CD4-positive, alpha-beta T cell treated with Interleukin-2 at 100 ng/mL for 4 hours (primary cell): ENCODE measurements at regions not wholly inside any gene's neighbourhood (a gene's known extent, or its start where the extent isn't known, plus 50 kb on each side); places are given as distances from the start of the nearest gene placed in this dataset.

Experiments
- DNase-seq: peaks from one replicate; pipeline ENCODE4 v3.0.0-alpha.2; 2020; ENCODE audit warnings: low spot score

DNA sequence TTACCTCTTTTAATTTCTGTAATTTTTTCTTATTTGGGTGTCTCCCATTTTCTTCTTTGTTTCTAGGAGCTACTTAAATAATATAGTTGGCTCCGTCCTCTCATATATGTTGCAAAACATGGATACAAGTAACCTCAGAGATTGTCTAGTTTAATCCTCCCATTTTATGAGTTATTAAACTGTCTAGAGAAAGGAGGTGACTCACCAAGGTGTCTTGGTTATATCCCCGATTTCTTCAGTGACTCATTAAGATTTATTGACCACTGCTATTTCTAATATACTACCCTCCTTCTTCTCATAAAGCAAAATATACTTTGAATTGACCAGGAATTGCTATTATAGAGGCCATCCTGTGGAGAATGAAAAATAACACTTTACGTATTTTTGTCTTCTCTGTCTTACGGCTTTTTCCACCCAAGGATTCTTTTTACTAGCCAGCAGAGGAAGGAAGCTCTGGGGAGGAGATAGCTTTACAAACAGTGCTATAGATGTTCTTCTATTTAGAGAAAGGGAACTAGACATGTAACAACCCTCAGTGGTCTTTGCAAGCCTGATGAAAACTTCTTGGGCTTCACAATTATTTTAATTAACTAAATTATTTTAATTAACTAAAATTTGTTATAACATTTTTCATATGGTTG lies 300.4 kb upstream of the TNP1 start:
- no peak for DNase-seq

DNA sequence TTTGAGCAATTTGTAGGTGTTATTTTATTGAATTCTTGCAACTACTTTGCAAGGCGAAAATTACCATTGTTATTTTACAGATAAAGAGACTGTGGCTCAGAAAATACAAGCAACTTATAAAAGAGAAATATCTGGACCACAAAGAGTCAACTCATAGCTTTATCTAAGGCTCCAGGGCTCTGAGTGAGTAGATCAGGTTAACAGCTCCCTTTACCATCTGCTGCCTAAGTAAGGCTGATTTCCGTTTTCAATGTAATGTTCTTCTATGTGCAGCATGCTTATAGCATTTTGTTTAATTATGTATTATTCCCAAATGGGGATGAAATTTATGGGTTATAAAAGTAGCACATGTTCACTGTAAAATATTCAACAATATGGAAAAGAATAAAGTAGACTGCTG lies 299.1 kb upstream of the TNP1 start:
- no peak for DNase-seq

DNA sequence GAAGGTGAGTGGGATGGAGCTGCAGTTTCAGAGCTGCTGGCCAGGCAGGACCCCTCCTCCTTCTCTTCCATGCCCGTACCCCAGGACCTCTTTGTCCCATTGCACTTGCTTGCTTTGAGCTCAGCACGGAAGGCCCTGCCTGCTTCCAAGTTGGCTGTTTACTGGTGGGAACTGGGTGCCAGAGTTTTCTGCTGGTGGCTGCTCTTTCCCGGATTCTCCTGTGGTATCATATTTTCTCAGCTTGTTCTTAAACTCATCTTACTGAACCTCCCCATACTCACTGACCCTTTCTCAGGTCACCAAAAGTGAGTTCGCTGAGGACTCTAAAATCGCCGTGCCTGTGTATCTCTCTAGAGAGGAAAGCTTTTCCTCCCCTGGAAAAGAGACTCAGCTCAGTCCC lies 297.7 kb upstream of the TNP1 start:
- no peak for DNase-seq

DNA sequence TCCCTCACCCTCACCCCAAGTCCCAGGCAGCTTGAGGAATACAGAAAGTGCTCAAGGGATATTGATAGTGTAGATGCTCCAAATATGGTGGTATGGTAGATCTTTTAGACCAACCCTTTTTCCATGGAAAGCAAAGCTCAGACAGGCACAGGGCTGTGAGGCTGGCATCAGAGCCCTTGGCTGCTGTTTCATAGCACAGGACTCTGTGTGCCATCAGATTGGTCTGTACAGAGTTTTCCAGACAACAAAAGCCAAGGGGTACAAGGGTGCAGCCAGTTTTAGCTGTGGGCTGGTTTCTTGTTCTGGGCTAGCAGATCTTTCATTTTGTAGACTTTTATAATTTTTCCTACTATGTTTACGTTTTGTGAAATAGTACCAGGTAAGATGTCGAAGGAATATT lies 296.9 kb upstream of the TNP1 start:
- DNase-seq, result no peak

DNA sequence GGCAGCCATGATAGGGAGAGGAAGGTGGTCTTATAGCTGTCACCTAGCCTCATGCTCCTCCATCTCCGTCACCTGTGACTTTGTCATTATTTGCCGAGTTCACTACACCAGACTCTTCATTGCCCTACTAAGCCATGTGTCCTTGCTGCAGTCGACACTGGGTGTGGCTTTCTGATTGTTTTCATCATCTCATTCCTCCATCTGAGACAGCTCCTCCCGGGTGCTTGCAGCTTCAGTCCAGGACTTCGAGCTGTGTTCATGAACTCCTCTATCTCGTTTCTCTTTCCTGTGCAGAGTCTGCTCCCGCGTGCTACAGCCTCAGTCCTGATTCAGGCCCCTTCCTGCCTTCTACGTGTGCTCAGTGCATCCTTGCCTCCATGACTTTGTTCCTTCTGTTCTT lies 295.1 kb upstream of the TNP1 start:
- DNase-seq, result no peak

DNA sequence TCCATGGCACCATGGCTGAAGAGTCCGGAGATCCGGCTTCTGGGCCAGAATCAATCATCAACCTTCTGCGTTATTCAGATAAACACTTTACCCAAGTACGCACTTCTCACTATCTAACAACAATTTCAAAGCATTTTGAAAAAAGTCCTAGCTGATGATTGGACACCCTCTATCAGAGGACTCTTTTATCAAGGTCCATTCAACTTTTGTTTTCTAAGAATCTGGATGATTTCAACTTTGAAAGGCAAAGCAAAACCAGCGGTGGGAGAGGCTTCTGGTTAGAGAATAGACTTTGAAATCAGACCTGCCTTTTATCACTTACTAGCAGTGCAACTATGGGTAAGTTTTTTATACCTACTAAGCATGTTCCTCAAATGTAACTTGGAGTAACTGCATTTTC lies 293.6 kb upstream of the TNP1 start:
- DNase-seq, result no peak

DNA sequence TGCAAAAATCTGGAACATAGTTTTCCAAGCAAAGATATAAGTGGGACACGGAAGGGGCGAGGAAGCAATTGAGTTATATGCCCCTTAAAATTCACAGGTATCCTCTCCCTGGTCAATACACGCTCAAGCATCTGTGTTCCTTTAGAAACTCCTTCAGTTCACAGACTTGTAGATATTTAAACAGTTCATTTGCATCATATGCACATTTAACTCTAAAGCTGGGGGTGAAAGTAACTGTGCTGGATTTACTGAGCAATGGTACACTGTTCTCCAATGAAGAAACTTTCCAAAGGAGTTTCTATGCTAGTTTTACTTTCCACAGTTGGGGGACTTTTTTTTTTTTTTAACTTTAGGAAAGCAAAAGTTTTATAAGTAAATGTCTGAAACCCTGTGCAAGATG lies 293.0 kb upstream of the TNP1 start:
- DNase-seq, result no peak

DNA sequence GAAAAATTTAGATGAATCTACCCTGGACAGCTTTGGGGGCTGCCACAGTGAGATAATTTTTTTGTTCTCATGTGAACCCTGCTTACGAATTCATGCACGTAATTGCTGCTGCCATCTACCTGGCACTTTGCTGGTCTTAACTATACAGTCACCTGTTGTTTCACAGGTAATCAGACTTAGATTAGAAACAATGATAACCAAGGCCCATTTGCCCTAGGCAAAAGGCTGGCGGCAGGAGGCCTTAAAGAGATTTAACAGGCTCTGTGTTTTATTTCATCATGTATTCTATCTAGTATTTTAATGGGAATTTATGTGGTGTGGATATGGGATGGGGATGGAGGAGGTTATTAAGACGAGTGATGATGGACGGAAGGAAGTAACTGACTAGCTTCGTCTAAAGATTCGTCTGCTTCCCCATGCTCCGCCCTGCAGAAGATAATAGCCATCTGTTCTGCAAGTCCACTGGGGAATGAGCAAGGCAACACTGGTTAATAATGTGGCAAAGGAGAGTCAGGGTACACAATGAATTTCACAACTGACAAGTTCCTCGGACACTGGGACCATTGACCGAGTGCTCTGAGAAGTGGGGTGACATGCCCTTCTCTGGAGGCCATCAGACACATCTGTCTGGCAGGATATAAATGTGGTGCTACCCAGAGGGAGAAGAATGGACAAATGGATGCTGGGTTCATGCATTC lies 291.8 kb upstream of the TNP1 start:
- DNase-seq, result no peak

DNA sequence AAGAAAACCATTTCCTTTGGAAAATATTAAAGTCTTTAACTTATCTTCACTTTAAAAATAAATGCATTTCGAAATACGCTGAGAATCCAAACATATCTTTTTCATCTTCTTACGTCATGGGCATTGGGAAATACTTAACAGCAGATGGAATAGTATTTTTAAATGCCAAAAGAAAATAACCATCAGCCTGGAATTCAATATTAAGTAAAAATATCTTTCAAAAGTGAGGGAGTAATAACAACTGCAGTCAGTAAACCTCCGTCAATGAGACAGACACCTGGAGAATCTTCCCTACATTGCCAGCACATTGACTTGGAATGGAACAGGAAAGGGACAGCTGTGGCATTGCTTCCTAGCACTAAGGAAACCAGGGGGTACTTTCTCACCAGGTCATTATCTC lies 290.4 kb upstream of the TNP1 start:
- DNase-seq, result no peak

DNA sequence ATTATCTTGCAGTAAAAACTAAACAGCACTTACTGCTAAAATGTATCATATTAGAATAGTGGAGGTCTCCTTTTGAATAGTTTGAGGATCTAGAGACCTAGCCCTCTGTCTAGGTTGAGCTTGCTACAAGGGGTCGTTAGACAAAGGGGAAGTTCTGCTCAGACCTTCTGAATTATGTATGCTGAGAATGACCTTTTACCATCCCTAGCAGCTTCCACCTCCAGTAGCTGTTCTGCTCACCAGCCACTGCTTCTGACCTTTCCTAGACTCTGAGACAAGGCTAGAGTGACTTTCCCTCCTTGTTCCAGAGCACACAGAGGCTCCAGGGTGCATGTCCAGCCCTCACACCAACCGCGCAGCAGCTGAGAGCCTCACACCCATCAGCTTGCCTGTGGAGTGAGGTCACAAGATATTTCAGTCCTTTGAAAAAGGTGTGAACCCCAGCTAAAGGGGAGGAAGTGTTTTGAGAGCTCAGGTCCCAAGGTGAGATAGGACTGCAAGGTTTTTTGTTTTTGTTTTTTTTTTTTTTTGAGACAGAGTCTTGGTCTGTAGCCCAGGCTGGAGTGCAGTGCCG lies 289.3 kb upstream of the TNP1 start:
- DNase-seq, result no peak

DNA sequence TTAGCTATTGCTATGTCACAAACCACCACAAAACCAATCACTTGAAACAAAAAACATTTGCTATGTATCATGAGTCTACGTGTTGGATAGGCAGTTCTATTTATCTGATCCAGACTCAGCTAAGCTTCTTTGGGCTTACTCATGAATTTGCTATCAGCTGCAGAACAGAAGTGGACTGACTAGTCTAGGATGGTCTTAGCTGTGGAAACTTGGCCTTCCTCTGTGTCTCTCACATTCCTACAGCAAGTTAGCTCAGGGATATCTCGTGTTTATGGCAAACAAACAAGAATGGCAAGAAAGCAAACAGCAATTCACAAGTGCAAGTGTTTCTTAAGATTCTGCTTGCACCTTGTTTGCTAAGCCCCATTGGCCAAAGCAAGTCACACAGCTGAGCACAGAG lies 288.0 kb upstream of the TNP1 start:
- no peak for DNase-seq

DNA sequence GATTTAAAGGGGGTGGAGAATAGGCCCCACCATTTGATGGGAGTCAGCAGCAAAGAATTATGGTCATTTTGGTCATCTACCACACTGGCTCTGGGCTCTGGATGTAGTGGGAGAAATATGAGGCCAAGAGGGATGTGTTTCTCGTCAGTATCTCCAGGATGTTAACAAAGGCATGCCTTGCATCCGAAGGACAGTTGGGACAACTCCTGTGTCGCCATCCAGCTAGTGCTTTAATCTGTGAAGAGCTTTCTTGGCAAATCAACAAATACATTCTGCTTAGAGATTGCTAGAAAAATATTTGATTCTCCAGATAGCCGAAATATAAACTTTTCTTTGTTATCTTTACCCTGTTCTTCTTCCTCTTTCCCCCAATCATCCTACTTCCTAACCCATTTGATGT lies 287.1 kb upstream of the TNP1 start:
- no peak for DNase-seq

DNA sequence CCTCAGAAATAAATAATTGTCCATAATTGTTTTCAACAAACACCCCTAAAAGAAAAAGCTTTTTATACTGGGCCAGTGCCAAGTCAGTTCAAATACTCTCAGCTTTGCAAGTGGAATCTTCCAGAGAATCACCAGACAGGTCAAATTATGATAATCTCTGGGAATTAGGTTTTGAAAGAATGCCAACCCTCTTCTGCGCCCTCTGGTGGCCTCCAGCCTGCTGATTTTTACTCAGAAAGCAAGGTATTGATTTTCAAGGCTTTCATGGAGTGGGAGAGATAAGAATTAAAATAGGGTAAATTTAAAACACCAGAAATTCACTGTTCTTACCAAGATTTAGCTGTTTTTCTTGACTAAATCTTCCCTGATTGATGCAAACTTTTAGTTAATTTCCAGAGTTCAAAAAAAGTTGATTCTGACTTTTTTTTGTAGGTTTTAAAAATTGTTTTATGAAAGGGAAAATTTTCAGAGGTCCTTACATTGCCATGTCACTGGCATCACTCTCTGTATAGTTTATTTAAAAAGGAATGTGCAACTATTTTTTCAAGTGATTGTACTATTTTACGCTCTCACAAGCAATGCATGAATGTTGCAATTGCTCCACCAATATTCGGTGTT lies 282.9 kb upstream of the TNP1 start:
- DNase-seq, result no peak

DNA sequence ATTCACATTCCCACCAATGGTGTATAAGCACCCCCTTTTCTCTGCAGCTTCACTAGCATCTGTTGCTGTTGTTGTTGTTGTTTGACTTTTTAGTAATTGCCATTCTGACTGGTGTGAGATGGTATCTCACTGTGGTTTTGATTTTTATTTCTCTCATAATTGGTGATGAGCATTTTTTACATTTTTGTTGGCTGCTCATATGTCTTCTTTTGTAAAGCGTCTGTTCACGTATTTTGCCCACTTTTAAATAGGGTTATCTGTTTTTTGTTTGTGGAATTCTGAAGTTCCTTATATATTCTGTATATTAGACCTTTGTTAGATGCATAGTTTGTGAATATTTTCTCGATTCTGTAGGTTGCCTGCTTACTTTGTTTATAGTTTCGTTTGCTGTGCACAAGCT lies 278.4 kb upstream of the TNP1 start:
- no peak for DNase-seq

DNA sequence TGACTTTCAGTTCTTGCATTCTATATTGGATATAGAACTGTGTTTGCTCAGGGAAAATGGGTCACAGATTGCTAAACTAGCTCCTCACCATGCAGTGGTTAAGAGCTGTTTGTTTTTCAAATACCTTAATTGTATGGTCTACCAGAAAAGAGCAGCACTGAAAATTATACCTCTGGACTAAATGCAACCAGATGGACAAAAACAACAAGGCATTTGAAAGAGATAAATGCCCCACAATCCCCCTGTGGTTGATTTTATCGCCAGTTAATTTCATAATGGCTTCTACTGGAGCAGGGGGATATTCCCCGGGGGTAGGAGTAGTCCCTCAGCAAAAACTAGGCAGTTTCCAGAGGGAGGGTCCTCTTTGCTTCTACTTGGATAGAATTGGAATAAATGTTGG lies 267.9 kb upstream of the TNP1 start:
- no peak for DNase-seq

DNA sequence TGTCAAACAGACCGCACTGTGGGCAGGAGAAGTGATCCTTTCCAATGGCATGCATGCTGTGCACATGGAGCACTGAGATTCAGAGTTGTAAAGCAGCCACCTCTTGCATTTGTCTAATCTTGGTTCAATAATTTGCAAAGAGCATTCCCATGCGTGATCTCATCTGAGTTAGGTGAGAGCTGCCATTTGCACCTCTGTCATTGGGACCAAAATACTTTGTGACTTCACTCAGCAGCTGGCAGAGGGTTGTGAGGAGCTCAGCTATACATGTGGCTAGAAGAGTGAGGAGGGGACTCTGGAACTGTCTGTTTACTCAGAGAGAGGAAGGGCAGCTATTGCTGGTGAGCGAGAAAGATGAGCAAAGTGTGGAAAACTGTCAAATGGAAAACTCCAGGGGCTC lies 265.1 kb upstream of the TNP1 start:
- DNase-seq, result no peak

DNA sequence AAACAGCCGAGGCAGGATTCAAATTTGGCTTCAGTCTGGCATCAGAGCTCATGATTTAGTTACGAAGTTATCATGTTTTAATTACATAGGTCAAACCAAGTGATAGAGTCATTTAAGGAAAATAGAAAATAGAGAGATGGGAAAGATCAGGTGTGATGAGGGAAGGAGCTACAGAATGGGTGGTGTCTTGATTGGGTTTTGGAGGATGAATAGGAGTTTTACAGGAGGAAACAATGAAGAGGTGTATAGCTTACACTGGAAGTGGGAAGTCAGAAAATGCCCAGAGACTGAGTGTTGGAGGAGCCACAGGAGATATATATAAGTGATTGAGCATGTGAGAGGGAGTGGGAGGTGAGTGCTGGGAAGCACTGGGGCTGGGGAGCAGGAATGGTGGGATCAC lies 264.2 kb upstream of the TNP1 start:
- no peak for DNase-seq

DNA sequence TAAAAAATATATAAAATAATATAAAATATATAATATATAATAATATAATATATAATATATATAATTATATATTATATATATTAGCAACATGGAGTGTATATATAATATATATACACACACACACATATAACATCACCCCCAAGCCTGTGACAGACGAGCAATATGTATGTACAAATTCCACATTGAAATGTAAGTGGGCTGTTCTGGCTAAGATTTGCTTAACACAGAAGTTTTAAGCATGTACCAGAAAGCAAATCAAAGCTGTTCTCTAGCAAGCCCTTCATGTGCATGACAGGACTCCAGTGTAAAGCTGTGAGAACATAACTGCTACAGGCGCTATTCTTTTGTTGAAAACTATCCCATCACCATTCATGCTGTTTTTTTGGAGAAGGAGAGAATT lies 261.7 kb upstream of the TNP1 start:
- no peak for DNase-seq

DNA sequence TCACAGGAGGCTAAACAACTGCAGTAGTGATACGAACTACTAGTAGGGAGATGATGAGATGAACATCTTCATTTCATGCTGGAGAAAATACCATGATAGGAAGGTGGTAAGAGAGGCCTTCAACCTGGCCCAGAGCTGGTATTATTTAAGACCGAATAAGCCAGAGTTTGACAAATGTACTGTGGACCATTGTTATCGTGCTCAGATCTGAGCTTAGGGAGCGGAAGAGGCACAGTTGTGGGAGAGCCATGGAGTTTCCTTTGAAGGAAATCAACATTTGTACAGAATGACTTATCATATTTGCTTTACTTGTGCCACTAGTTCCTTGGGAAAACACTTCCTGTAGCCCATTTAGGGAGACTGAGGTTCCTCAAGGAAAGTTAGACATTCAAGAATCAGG lies 260.6 kb upstream of the TNP1 start:
- DNase-seq, result no peak

DNA sequence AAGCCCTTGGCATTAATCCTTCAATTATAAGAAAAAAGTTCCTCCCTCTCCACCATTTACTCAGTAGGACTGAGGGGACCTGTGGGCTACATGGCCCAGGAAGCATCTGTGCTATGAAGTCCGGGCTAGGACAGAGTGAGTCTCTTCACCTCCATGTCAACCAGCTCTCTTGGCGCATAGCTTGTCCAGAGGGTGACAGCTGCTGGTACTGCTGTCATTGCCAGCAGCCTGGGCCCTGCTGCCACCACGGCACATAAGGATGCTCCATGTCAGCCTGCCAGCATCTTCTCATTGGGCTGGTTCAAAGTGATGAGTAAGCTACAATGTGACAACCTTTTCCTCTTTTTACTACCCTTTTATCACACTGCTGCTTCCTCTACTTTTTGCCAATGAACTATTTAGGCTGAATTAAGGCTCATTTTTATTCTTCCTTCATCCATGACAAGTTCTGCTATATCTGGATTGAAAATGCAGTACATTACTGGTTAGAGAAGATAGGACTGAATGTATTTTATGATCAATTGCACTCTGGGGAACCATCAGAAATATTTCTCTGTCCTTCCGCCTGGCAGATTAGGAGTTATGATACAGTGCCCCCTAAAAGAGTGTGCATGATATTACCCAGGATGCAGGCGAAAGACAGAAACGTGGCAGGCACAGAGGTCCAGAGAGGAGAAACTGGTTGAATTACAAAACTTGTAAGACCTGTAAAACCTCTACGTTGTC lies 258.9 kb upstream of the TNP1 start:
- DNase-seq, result no peak

DNA sequence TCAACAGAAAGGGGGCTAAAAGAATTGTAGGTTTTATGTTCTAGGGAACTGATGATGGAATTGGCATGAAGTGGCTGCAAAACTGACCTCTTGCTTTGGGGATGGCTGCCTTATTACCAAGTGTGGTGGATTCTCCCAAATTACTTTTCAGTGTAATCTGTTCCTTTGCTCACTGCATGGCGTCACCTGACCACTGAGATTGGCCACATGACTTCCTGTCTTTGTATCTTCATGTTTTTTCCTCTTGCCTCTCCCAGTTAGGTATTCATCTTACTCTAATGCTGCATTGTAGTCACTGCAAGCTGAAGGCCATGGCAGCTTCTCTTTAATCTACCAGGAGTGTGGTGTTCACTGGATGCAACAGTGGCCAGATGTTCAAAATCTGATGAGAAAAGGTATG lies 257.7 kb upstream of the TNP1 start:
- no peak for DNase-seq

DNA sequence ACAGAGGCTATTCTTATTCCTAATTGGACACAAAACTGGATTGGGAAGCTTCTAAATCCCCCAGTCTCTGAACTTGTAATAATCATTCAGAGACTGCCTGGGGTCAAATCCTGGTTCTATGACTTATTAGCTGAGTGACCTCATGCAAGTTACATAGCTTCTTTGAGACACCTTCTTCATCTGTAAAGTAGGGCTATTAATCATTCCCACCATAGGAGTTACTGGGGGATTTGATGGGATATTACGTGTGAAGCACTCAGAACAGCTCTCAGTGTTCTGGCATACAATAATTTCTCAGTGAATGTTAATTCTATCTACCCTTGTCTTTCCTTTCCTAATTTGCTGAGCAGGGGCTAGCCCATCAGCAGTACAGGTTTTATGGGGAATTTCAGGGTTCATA lies 256.7 kb upstream of the TNP1 start:
- DNase-seq, result no peak

DNA sequence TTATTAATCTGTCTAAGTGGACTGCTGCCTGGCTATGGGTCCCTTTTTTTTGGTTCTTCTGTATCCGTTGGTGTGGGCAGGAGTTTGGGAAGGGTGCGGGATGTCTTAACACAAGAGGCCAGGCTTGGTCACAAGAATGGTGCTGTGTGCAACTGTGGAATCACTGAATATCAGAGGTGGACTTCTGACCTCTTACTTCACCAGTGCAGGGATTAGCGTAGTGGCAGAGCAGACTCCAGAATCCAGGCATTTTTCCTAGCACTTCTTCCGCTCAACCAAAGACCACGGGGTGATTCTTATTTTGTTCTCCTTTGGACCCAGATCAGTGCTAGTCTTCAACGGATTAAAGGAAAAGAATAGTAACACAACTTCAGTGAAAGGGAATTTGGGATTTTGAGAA lies 254.3 kb upstream of the TNP1 start:
- no peak for DNase-seq
